ENCODE measurements at regions not wholly inside any gene's neighbourhood (a gene's known extent, or its start where the extent isn't known, plus 50 kb on each side); places are given as distances from the start of the nearest gene placed in this dataset.

GRCh38 chr18:34292594-34292993, 67.9 kb upstream of the NOL4 start:
- Histone ChIP-seq H3K9me3 (no peaks in the 10 kb centered on the region), H3K4me1 (no peaks in the 10 kb centered on the region), H3K4me3 (ENCODE audit: low read depth, low read length) (no peak overlapping the region), H3K27me3 (no peaks in the 10 kb centered on the region), H3K36me3 (no peaks in the 10 kb centered on the region)
- no peak for TF ChIP-seq CTCF (IDR thresholded peaks at IDR 0.05; ENCODE audit: low read depth, low read length)
- DNase-seq: no peak

- Histone ChIP-seq H3K27me3 (no peaks in the 10 kb centered on the region), H3K4me1 (no peaks in the 10 kb centered on the region), H3K4me3 (ENCODE audit: low read depth, low read length) (no peak overlapping the region), H3K36me3 (no peaks in the 10 kb centered on the region), H3K9me3 (no peaks in the 10 kb centered on the region)
- DNase-seq: no peak
- TF ChIP-seq CTCF (IDR thresholded peaks at IDR 0.05; ENCODE audit: low read depth, low read length): no peak
Observed at GRCh38 chr18:34297287-34297686, 72.6 kb upstream of the NOL4 start.

GRCh38 chr18:34299828-34300227, 75.1 kb upstream of the NOL4 start:
- no peaks in the 10 kb centered on the region for H3K4me1 ChIP-seq
- H3K4me3 ChIP-seq (ENCODE audit: low read depth, low read length): no peak overlapping the region
- DNase-seq: no peak
- H3K36me3 ChIP-seq: no peaks in the 10 kb centered on the region
- no peak for TF ChIP-seq CTCF (IDR thresholded peaks at IDR 0.05; ENCODE audit: low read depth, low read length)
- H3K27me3 ChIP-seq: no peaks in the 10 kb centered on the region
- H3K9me3 ChIP-seq: no peaks in the 10 kb centered on the region

GRCh38 chr18:34311468-34311867, 86.8 kb upstream of the NOL4 start:
- H3K27me3 ChIP-seq: no peaks in the 10 kb centered on the region
- no peak for TF ChIP-seq CTCF (IDR thresholded peaks at IDR 0.05; ENCODE audit: low read depth, low read length)
- no peak overlapping the region for H3K4me3 ChIP-seq (ENCODE audit: low read depth, low read length)
- DNase-seq: no peak
- no peaks in the 10 kb centered on the region for H3K9me3 ChIP-seq
- H3K36me3 ChIP-seq: no peaks in the 10 kb centered on the region
- H3K4me1 ChIP-seq: no peaks in the 10 kb centered on the region; the same call in 1 of the 2 replicates

GRCh38 chr18:34314847-34315246, 90.1 kb upstream of the NOL4 start:
- no peaks in the 10 kb centered on the region for H3K36me3 ChIP-seq
- no peak for TF ChIP-seq CTCF (IDR thresholded peaks at IDR 0.05; ENCODE audit: low read depth, low read length)
- no peak overlapping the region for H3K4me3 ChIP-seq (ENCODE audit: low read depth, low read length)
- H3K4me1 ChIP-seq: peaks cover 2% of the 10 kb centered on the region; the same call in 1 of the 2 replicates
- H3K9me3 ChIP-seq: no peaks in the 10 kb centered on the region
- H3K27me3 ChIP-seq: no peaks in the 10 kb centered on the region
- DNase-seq: no peak

- no peak for TF ChIP-seq CTCF (IDR thresholded peaks at IDR 0.05; ENCODE audit: low read depth, low read length)
- no peak for DNase-seq
- Histone ChIP-seq H3K27me3 (no peaks in the 10 kb centered on the region), H3K4me1 (peaks cover 2% of the 10 kb centered on the region; the same call in 1 of the 2 replicates), H3K9me3 (no peaks in the 10 kb centered on the region), H3K4me3 (ENCODE audit: low read depth, low read length) (no peak overlapping the region), H3K36me3 (no peaks in the 10 kb centered on the region)
Observed at GRCh38 chr18:34315591-34316352, 91.1 kb upstream of the NOL4 start.

Measured in BE2C (cell line).